RWPE2 (cell line): ENCODE measurements at regions not wholly inside any gene's neighbourhood (a gene's known extent, or its start where the extent isn't known, plus 50 kb on each side); places are given as distances from the start of the nearest gene placed in this dataset.

Experiments
- ATAC-seq: fragments of 200-7000 bp; cut with Tn5 transposase; 3 replicates; pipeline ENCODE4 v1.9.1; 2021; ENCODE audit warnings: low read depth
- DNase-seq: peaks from one replicate; pipeline ENCODE4 v3.0.0-alpha.2; 2020; ENCODE audit warnings: low spot score
- H3K27ac ChIP-seq: fragments of 450-650 bp; 2 replicates; pipeline ENCODE4 v1.5.1; 2017; ENCODE audit warnings: mild to moderate bottlenecking; ENCODE audit not compliant: poor library complexity, severe bottlenecking
- H3K27me3 ChIP-seq: fragments of 250-450 bp; sonication (Bioruptor Pico); 2 replicates; pipeline ENCODE4 v1.5.1; 2021; ENCODE audit warnings: mild to moderate bottlenecking, moderate library complexity; ENCODE audit not compliant: insufficient read depth, poor library complexity, severe bottlenecking
- H3K36me3 ChIP-seq: fragments of 250-450 bp; sonication (Bioruptor Pico); 2 replicates; pipeline ENCODE4 v1.5.1; 2020; ENCODE audit warnings: low read depth, mild to moderate bottlenecking, moderate library complexity
- H3K4me1 ChIP-seq: fragments of 250-450 bp; sonication (Bioruptor Pico); 2 replicates; pipeline ENCODE4 v1.5.1; 2021; ENCODE audit warnings: mild to moderate bottlenecking, moderate library complexity; ENCODE audit not compliant: insufficient read depth, poor library complexity, severe bottlenecking
- H3K4me3 ChIP-seq: fragments of 250-450 bp; sonication (Bioruptor Pico); 2 replicates; pipeline ENCODE4 v1.5.1; 2021; ENCODE audit warnings: mild to moderate bottlenecking, moderate library complexity; ENCODE audit not compliant: severe bottlenecking
- H3K9me3 ChIP-seq: fragments of 250-450 bp; sonication (Bioruptor Pico); 2 replicates; pipeline ENCODE4 v1.5.1; 2021; ENCODE audit warnings: mild to moderate bottlenecking, moderate library complexity; ENCODE audit not compliant: severe bottlenecking
- TF ChIP-seq, protein P1 (sequence below): fragments of 450-650 bp; IDR thresholded peaks from one replicate; pipeline ENCODE4 v1.5.1; 2017; ENCODE audit warnings: mild to moderate bottlenecking, moderate library complexity; ENCODE audit not compliant: poor library complexity, severe bottlenecking

DNA sequence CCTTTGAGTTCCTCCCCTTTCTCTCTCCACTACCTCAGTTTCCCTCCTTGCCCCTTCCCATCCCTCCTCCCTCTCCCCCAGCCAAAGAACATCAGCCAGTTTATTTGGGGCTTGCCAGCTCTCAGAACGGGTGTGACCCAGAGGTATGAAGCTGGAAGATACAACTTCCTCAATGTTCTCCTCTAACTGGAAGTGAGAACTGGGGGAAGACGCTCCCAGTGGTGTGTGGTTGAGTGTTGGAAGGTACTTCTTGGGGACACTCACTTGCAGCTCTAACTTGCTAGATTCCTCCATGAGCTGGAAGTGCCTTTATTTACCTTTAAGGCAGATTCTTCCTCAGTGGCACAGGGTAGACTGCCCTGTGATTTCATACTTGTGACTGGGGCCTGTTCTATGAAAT is 110.5 kb upstream of the HABP2 start:
- Histone ChIP-seq H3K4me1 (no peaks in the 10 kb centered on the region), H3K9me3 (no peaks in the 10 kb centered on the region), H3K36me3 (no peaks in the 10 kb centered on the region), H3K27me3 (no peaks in the 10 kb centered on the region), H3K4me3 (no peak overlapping the region), H3K27ac (no peak overlapping the region)
- TF ChIP-seq, protein P1, sequence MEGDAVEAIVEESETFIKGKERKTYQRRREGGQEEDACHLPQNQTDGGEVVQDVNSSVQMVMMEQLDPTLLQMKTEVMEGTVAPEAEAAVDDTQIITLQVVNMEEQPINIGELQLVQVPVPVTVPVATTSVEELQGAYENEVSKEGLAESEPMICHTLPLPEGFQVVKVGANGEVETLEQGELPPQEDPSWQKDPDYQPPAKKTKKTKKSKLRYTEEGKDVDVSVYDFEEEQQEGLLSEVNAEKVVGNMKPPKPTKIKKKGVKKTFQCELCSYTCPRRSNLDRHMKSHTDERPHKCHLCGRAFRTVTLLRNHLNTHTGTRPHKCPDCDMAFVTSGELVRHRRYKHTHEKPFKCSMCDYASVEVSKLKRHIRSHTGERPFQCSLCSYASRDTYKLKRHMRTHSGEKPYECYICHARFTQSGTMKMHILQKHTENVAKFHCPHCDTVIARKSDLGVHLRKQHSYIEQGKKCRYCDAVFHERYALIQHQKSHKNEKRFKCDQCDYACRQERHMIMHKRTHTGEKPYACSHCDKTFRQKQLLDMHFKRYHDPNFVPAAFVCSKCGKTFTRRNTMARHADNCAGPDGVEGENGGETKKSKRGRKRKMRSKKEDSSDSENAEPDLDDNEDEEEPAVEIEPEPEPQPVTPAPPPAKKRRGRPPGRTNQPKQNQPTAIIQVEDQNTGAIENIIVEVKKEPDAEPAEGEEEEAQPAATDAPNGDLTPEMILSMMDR = no peak
- no peak for ATAC-seq
- DNase-seq = no peak

DNA sequence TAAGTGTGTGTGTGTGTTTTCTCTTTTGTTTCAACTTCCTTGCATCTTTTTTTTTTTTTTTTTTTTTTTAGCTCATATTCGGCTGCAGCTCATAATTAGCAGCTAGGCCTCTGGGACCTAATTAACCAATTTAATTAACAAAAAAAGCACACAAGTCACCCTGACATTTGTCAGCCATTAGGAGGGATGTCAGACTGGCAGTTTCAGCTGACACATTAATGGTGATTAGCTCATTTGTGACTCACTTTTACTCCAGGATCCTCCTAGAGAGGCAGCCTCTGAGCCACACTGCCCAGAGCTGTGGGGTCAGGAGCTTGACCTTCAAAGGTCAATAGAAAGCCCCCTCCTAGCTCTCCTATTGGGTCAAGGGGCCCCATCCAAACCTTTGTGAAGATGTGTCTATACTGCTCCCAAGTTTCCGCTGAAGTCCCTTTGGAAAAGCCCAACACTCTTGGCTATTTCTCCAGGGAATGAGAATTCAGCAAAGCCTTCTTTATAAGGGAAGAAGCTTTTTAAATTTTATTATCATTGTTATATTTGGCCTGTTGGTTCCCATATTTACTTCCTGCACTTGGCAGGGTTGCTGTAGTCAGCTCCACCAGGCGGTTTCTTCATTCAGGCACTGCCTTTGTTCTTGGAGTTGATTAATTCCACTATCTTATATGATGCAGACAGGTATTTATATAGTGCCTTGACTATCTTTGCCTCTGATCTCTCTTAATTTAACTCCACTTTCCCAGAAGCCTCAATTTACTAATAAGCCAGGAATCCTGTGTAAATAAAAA is 109.5 kb upstream of the HABP2 start:
- H3K4me1 ChIP-seq = no peaks in the 10 kb centered on the region
- no peaks in the 10 kb centered on the region for H3K36me3 ChIP-seq
- H3K27ac ChIP-seq = no peak overlapping the region
- H3K27me3 ChIP-seq = peaks cover 3% of the 10 kb centered on the region
- H3K9me3 ChIP-seq = no peaks in the 10 kb centered on the region
- no peak overlapping the region for H3K4me3 ChIP-seq
- ATAC-seq (no peak), DNase-seq (no peak)
- TF ChIP-seq, protein P1 = no peak

DNA sequence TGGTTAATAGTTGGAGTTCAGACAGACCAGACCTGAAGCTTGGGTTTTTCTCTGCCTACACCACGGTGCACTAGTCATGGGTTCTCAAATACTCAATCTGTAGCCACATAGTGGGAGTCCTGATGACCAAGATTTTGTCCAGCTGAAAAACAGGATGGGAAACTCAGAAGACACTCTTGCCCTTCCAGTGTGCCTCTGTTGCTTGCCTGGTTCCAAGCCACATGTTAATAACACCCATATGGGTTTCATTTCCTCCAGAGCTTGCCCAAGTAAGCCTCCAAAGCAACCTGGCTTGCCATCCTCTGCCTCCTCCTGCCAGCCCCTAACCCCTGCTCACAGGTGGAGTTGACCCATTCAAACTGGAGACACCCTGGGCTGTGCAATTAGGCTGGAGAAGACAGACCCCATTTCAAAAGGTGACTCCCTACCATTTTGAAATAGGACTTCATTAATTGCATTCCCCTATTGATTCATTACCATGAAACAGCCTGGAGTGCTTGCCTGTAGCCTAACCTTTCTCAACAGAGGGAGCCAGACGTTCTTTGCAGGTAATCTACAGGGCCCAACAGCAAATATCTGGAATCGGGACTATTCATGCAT is 108.0 kb upstream of the HABP2 start:
- H3K27me3 ChIP-seq = peaks cover 11% of the 10 kb centered on the region
- no peaks in the 10 kb centered on the region for H3K36me3 ChIP-seq
- H3K9me3 ChIP-seq = no peaks in the 10 kb centered on the region
- TF ChIP-seq, protein P1 = no peak
- no peak for DNase-seq
- H3K4me3 ChIP-seq = no peak overlapping the region
- no peak overlapping the region for H3K27ac ChIP-seq
- no peaks in the 10 kb centered on the region for H3K4me1 ChIP-seq
- ATAC-seq = no peak

DNA sequence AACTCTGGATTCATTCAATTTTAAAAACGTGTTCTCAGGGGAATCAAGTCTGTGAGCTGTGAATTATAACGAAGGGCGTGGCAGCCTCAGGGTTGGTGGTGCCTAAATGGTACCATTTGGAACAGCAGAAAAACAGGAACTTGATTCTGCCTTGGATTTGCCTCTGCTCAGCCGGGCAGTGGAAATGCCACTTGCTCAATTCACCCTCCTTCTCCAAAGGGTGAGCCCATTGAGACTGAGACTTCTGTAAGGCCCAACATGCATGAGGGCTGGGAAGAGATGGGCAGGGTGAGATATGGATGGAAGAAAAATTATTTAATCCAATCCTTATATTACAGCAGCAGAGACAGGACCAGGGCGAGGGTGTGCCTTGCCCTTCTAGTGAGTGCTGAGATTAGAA is 107.1 kb upstream of the HABP2 start:
- no peaks in the 10 kb centered on the region for H3K36me3 ChIP-seq
- ATAC-seq (no peak), DNase-seq (no peak)
- no peaks in the 10 kb centered on the region for H3K9me3 ChIP-seq
- no peak overlapping the region for H3K4me3 ChIP-seq
- no peaks in the 10 kb centered on the region for H3K4me1 ChIP-seq
- H3K27ac ChIP-seq = no peak overlapping the region
- TF ChIP-seq, protein P1 = no peak
- peaks cover 15% of the 10 kb centered on the region for H3K27me3 ChIP-seq

DNA sequence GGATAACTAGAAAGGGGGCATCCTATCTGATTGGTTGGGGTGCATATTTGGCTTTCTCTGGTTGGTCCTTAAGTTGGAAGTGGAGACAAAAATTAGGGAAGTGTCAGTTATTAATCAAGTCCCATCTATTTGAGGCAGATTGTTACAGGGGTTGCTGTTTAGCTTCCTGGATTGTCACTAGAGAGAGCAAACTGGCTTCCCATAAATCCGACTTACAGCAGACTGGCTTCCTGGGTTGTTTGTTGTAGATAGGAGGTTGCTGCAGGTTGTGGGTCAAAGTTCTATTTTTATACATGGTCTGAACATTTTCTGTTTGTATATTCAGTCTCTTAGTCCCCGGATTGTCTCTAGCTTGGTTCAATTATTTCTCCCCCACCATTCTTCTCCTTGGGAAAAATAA is 106.1 kb upstream of the HABP2 start:
- H3K4me1 ChIP-seq = no peaks in the 10 kb centered on the region
- peaks cover 15% of the 10 kb centered on the region for H3K27me3 ChIP-seq
- H3K27ac ChIP-seq = no peak overlapping the region
- H3K9me3 ChIP-seq = no peaks in the 10 kb centered on the region
- no peak overlapping the region for H3K4me3 ChIP-seq
- H3K36me3 ChIP-seq = no peaks in the 10 kb centered on the region
- ATAC-seq (no peak), DNase-seq (no peak)
- TF ChIP-seq, protein P1 = no peak
